ENCODE measurements at regions not wholly inside any gene's neighbourhood (a gene's known extent, or its start where the extent isn't known, plus 50 kb on each side); places are given as distances from the start of the nearest gene placed in this dataset.

DNA sequence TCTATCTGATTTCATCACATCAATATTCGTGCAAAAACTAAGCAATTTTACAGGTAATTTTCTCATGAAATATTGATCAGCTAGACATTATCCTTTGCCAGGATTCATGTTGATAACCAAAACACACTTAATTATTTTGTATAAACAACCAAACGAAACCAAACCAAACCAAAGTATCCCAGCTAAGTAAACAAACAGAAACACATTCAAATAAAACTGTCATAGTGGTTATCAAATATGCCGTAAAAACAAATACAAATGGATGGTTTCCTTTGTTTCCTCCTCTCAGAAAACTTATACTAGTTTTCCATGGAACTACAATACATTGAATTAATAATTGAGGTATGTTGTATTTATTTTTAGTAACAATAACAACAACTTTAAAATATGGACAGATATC is 777.4 kb downstream of the DSC3 start:
- Histone ChIP-seq H3K4me3 (ENCODE audit: low read length in 3 of 3) (no peak overlapping the region), H3K27ac (ENCODE audit: low read depth in 2 of 2, low read length in 2 of 2) (no peak overlapping the region), H3K36me3 (ENCODE audit: control insufficient read depth in 2 of 3, insufficient read depth in 3 of 3, low read length in 3 of 3) (no peaks in the 10 kb centered on the region), H3K27me3 (ENCODE audit: control insufficient read depth, insufficient read depth, low read length) (no peaks in the 10 kb centered on the region), H3K9ac (ENCODE audit: low read length in 3 of 3) (no peak overlapping the region), H3K4me1 (ENCODE audit: control insufficient read depth in 2 of 3, insufficient read depth in 2 of 3, low read depth in 1 of 3, low read length in 3 of 3) (no peaks in the 10 kb centered on the region), H3K9me3 (ENCODE audit: control insufficient read depth in 2 of 3, insufficient read depth in 1 of 3, low read length in 3 of 3) (no peaks in the 10 kb centered on the region)
- no peak for TF ChIP-seq CTCF (IDR thresholded peaks at IDR 0.05; ENCODE audit: borderline replicate concordance, extremely low read depth, insufficient read depth)
- no peak for DNase-seq
- intact Hi-C loops (cut with DNase I) = no loop called here
- FAIRE-seq = no peak

- no peak overlapping the region for H3K9ac ChIP-seq (ENCODE audit: low read length in 3 of 3)
- H3K27ac ChIP-seq (ENCODE audit: low read depth in 2 of 2, low read length in 2 of 2) = no peak overlapping the region
- no peaks in the 10 kb centered on the region for H3K36me3 ChIP-seq (ENCODE audit: control insufficient read depth in 2 of 3, insufficient read depth in 3 of 3, low read length in 3 of 3)
- H3K4me1 ChIP-seq (ENCODE audit: control insufficient read depth in 2 of 3, insufficient read depth in 2 of 3, low read depth in 1 of 3, low read length in 3 of 3) = no peaks in the 10 kb centered on the region
- no peak overlapping the region for H3K4me3 ChIP-seq (ENCODE audit: low read length in 3 of 3)
- FAIRE-seq = no peak
- H3K27me3 ChIP-seq (ENCODE audit: control insufficient read depth, insufficient read depth, low read length) = no peaks in the 10 kb centered on the region
- no peak for TF ChIP-seq CTCF (IDR thresholded peaks at IDR 0.05; ENCODE audit: borderline replicate concordance, extremely low read depth, insufficient read depth)
- no peaks in the 10 kb centered on the region for H3K9me3 ChIP-seq (ENCODE audit: control insufficient read depth in 2 of 3, insufficient read depth in 1 of 3, low read length in 3 of 3)
- intact Hi-C loops (cut with DNase I) = no loop called here
- no peak for DNase-seq
These were observed 788.2 kb downstream of the DSC3 start for GRCh38 chr18:30254331-30254730.

GRCh38 chr18:30248056-30248455 is 794.5 kb downstream of the DSC3 start:
- Histone ChIP-seq H3K36me3 (ENCODE audit: control insufficient read depth in 2 of 3, insufficient read depth in 3 of 3, low read length in 3 of 3) (no peaks in the 10 kb centered on the region), H3K4me1 (ENCODE audit: control insufficient read depth in 2 of 3, insufficient read depth in 2 of 3, low read depth in 1 of 3, low read length in 3 of 3) (no peaks in the 10 kb centered on the region), H3K27me3 (ENCODE audit: control insufficient read depth, insufficient read depth, low read length) (no peaks in the 10 kb centered on the region), H3K27ac (ENCODE audit: low read depth in 2 of 2, low read length in 2 of 2) (no peak overlapping the region), H3K4me3 (ENCODE audit: low read length in 3 of 3) (no peak overlapping the region), H3K9ac (ENCODE audit: low read length in 3 of 3) (no peak overlapping the region), H3K9me3 (ENCODE audit: control insufficient read depth in 2 of 3, insufficient read depth in 1 of 3, low read length in 3 of 3) (no peaks in the 10 kb centered on the region)
- intact Hi-C loops (cut with DNase I) = loop anchor here (10.0 kb wide), 1 partner anchor 63 kb away; no protein-coding TSS in a partner anchor
- no peak for TF ChIP-seq CTCF (IDR thresholded peaks at IDR 0.05; ENCODE audit: borderline replicate concordance, extremely low read depth, insufficient read depth)
- FAIRE-seq = no peak
- DNase-seq = no peak
